GM23248 (cell line): ENCODE measurements at regions not wholly inside any gene's neighbourhood (a gene's known extent, or its start where the extent isn't known, plus 50 kb on each side); places are given as distances from the start of the nearest gene placed in this dataset.

Source experiments
- DNase-seq: peaks from one replicate; pipeline ENCODE4 v3.0.0-alpha.2; 2015
- H2AFZ ChIP-seq: fragments of 200-600 bp; sonication (generic); 2 replicates; pipeline ENCODE4 v1.6.1; 2016; ENCODE audit warnings: antibody characterized with exemption
- H3F3A ChIP-seq: fragments of 200-600 bp; sonication (generic); 2 replicates; pipeline ENCODE4 v1.6.1; 2016; ENCODE audit warnings: mild to moderate bottlenecking, antibody characterized with exemption, mixed run types; ENCODE audit not compliant: insufficient read depth
- H3K27ac ChIP-seq: fragments of 200-600 bp; sonication (generic); 2 replicates; pipeline ENCODE4 v1.5.1; 2016; ENCODE audit warnings: mild to moderate bottlenecking
- H3K27me3 ChIP-seq: fragments of 200-600 bp; sonication (generic); replicated peaks from 2 replicates; pipeline ENCODE4 v1.6.1; 2016; ENCODE audit warnings: mild to moderate bottlenecking; ENCODE audit not compliant: insufficient read depth
- H3K36me3 ChIP-seq: fragments of 200-600 bp; sonication (generic); 2 replicates; pipeline ENCODE4 v1.6.1; 2016; ENCODE audit warnings: low read depth, mild to moderate bottlenecking
- H3K4me1 ChIP-seq: fragments of 200-600 bp; sonication (generic); 2 replicates; pipeline ENCODE4 v1.6.1; 2016; ENCODE audit warnings: mild to moderate bottlenecking; ENCODE audit not compliant: insufficient read depth
- H3K4me2 ChIP-seq: fragments of 200-600 bp; sonication (generic); one replicate; pipeline ENCODE4 v1.6.1; 2016; ENCODE audit warnings: mild to moderate bottlenecking; ENCODE audit not compliant: unreplicated experiment
- H3K4me3 ChIP-seq: fragments of 200-600 bp; sonication (generic); 2 replicates; pipeline ENCODE4 v1.5.1; 2016; ENCODE audit warnings: mild to moderate bottlenecking
- H3K79me2 ChIP-seq: fragments of 200-600 bp; sonication (generic); 2 replicates; pipeline ENCODE4 v1.6.1; 2016; ENCODE audit warnings: mild to moderate bottlenecking; ENCODE audit not compliant: insufficient read depth
- H3K9ac ChIP-seq: fragments of 200-600 bp; sonication (generic); 2 replicates; pipeline ENCODE4 v1.6.1; 2016; ENCODE audit warnings: mild to moderate bottlenecking
- H3K9me2 ChIP-seq: fragments of 200-600 bp; sonication (generic); 2 replicates; pipeline ENCODE4 v1.6.1; 2016; ENCODE audit warnings: mixed run types, mild to moderate bottlenecking, moderate library complexity; ENCODE audit not compliant: insufficient read depth
- H3K9me3 ChIP-seq: fragments of 200-600 bp; sonication (generic); one replicate; pipeline ENCODE4 v1.6.1; 2017; ENCODE audit warnings: low read depth
- H4K20me1 ChIP-seq: fragments of 200-600 bp; sonication (generic); 2 replicates; pipeline ENCODE4 v1.6.0; 2016; ENCODE audit not compliant: insufficient read depth
- EZH2 ChIP-seq: fragments of 200-600 bp; sonication (generic); IDR thresholded peaks from 2 replicates; pipeline ENCODE4 v1.6.1; 2018; ENCODE audit warnings: antibody characterized with exemption, mild to moderate bottlenecking; ENCODE audit not compliant: insufficient read depth, poor library complexity, severe bottlenecking
- EZH2phosphoT487 ChIP-seq: fragments of 200-600 bp; sonication (generic); IDR thresholded peaks from 2 replicates; pipeline ENCODE4 v1.6.1; 2018; ENCODE audit warnings: antibody characterized with exemption, moderate library complexity, mild to moderate bottlenecking, low read depth; ENCODE audit not compliant: insufficient read depth
- WGBS, 2 experiments: methylation state at CpG; one replicate each; pipeline ENCODE4 v1.1.6; 2015 to 2017; ENCODE audit warnings: low lambda C conversion rate in 2 of 2, low coverage in 1 of 2; ENCODE audit errors: missing lambda C conversion rate in 2 of 2; 5-methylcytosine and 5-hydroxymethylcytosine counted together
- in situ Hi-C: fragments of 300-500 bp; cut with MboI; formaldehyde crosslinking; loops from 2 replicates; pipeline ENCODE4 v1.15.0; 2020

DNA sequence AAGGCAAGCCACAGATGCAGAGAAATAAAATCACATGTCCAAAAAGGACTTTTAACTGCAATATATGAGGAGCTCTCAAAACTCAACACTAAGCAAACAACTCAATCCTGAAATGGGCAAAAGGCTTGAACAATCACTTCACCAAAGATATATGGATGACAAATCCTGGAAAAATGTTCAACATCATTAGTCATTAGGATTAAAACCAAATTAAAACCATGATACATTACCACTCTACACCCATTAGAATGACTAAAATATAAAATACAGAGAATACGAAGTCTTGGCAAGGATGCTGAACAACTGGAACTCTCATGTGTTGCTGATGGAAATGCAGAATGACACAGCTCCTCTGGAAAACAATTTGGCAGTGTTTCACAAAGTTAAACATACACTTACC is 277.4 kb downstream of the TLE1 start:
- peaks cover 5% of the 10 kb centered on the region; the same call in 1 of the 2 replicates for H3K4me1 ChIP-seq
- H3K4me3 ChIP-seq = no peak overlapping the region
- TF ChIP-seq EZH2 (no peak), EZH2phosphoT487 (0 out of 2 replicates have a peak, but pooled peaks have one; percentile 59)
- H3F3A ChIP-seq = peaks cover 22% of the 10 kb centered on the region
- WGBS, 2 experiments = 0% methylated on average over 1 of the region's 1 CpG
- H3K9me2 ChIP-seq = no peaks in the 10 kb centered on the region
- no peak overlapping the region for H3K9ac ChIP-seq
- peak; percentile 59 for DNase-seq
- no peaks in the 10 kb centered on the region for H4K20me1 ChIP-seq
- no peaks in the 10 kb centered on the region for H3K9me3 ChIP-seq
- H3K27ac ChIP-seq = no peak overlapping the region
- H3K4me2 ChIP-seq = no peak overlapping the region
- H3K79me2 ChIP-seq = no peaks in the 10 kb centered on the region
- H3K27me3 ChIP-seq = 0 out of 2 replicates have a peak, but pooled peaks cover 2% of the 10 kb centered on the region
- no peaks in the 10 kb centered on the region for H3K36me3 ChIP-seq
- H2AFZ ChIP-seq = no peak overlapping the region
- in situ Hi-C loops = no loop called here

DNA sequence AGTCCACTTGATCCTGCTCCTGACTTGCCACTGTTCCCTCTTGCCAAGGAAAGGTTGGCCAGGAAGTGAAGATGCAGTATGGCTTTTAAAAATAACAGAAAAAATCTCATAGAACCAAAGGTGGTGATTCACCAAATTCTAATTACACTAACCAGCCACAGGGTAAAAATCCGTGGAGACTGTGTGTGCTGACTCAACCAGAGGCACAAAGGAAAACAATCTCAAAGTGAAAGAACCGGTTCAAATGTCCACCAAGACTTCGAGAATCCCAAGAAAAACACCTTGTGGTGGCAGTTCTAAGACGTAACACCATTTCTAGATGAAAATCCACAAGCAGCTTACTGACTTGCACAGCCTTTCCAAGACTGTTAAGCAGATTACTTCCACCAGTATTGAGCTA is 279.1 kb downstream of the TLE1 start:
- peak overlapping the region; percentile 69 for H2AFZ ChIP-seq
- peaks cover 22% of the 10 kb centered on the region for H3F3A ChIP-seq
- H3K27me3 ChIP-seq = no peaks in the 10 kb centered on the region
- no peaks in the 10 kb centered on the region for H3K36me3 ChIP-seq
- 9 to 13% methylated on average over 4 of the region's 4 CpGs for WGBS, 2 experiments
- in situ Hi-C loops = no loop called here
- no peaks in the 10 kb centered on the region for H3K79me2 ChIP-seq
- H4K20me1 ChIP-seq = no peaks in the 10 kb centered on the region
- TF ChIP-seq EZH2phosphoT487 = no peak
- no peak for TF ChIP-seq EZH2
- H3K4me3 ChIP-seq = peak overlapping the region; percentile 66
- no peaks in the 10 kb centered on the region for H3K9me2 ChIP-seq
- peaks cover 5% of the 10 kb centered on the region; the same call in 1 of the 2 replicates for H3K4me1 ChIP-seq
- peak; percentile 81 for DNase-seq
- peak overlapping the region; percentile 82 for H3K4me2 ChIP-seq
- peak overlapping the region; percentile 52 for H3K27ac ChIP-seq
- H3K9me3 ChIP-seq = no peaks in the 10 kb centered on the region
- 0 out of 2 replicates have a peak overlapping the region, but pooled peaks have one; percentile 42 for H3K9ac ChIP-seq

DNA sequence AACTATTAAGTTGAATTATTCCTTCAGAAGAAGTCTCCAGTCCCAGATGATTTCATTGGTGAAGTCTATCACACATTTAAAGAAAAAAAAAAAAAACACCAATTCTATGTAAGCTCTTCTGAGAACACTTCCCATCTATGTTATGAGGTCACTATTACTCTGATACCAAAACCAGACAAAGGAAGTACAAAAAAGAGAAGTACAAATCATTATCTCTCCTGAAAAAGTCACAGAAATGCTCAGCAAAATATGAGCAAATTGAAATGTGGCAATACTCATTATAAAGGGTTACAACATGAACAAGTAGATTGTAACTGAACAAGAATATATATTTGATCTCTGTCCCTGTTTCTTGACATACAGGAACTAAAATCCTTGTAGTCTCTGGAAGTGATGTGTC is 280.4 kb downstream of the TLE1 start:
- no peaks in the 10 kb centered on the region for H3K36me3 ChIP-seq
- H3K27me3 ChIP-seq = no peaks in the 10 kb centered on the region
- TF ChIP-seq EZH2 = no peak
- no peak for TF ChIP-seq EZH2phosphoT487
- DNase-seq = no peak
- in situ Hi-C loops = no loop called here
- H3K79me2 ChIP-seq = no peaks in the 10 kb centered on the region
- peaks cover 5% of the 10 kb centered on the region; the same call in 1 of the 2 replicates for H3K4me1 ChIP-seq
- H3K4me2 ChIP-seq = no peak overlapping the region
- H2AFZ ChIP-seq = no peak overlapping the region
- no peaks in the 10 kb centered on the region for H3K9me3 ChIP-seq
- H3F3A ChIP-seq = peaks cover 22% of the 10 kb centered on the region
- no peak overlapping the region for H3K9ac ChIP-seq
- no peaks in the 10 kb centered on the region for H3K9me2 ChIP-seq
- H4K20me1 ChIP-seq = no peaks in the 10 kb centered on the region
- H3K4me3 ChIP-seq = no peak overlapping the region
- H3K27ac ChIP-seq = no peak overlapping the region

DNA sequence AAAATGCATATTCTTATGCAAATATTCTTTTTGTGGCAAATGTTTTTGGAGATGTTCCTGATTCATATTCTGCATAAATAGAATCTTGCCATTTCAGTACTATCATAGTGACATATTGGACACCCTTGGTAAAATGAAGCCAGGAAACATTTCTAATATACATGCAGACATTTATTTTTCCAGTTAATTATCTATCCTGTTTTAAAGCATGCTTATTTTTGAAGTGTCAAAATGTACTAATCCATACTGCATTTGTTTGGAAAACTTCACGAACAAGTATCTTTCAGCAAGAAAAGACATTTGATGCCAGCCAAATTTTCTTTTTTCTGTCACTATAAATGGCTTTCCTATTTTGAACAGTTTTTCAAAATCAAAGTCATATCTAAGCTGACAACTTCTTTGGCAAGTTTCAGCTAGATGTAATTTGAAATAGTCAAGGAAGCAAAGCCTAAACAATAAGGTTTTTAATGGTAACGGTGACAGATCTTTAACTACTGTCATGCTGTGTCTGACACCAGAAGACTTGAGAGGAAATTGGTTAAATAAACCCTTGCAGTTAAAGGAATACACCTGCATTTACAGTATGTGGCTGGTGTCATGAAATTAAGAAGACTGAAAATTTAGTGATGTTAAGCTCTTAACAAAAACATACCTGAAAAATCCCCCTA is 284.3 kb downstream of the TLE1 start:
- Histone ChIP-seq H3K9me2 (no peaks in the 10 kb centered on the region), H3F3A (peaks cover 5% of the 10 kb centered on the region; the same call in 1 of the 2 replicates), H4K20me1 (no peaks in the 10 kb centered on the region), H3K27ac (no peak overlapping the region), H3K9me3 (no peaks in the 10 kb centered on the region), H3K4me2 (no peak overlapping the region), H3K27me3 (no peaks in the 10 kb centered on the region), H3K79me2 (no peaks in the 10 kb centered on the region), H2AFZ (no peak overlapping the region), H3K36me3 (no peaks in the 10 kb centered on the region), H3K4me1 (no peaks in the 10 kb centered on the region), H3K9ac (no peak overlapping the region), H3K4me3 (no peak overlapping the region)
- WGBS, 2 experiments = 77 to 80% methylated on average over 2 of the region's 2 CpGs
- DNase-seq = no peak
- TF ChIP-seq EZH2phosphoT487 (no peak), EZH2 (no peak)
- in situ Hi-C loops = no loop called here
